Esophagus squamous epithelium (tissue), 4 donors: ENCODE measurements at regions not wholly inside any gene's neighbourhood (a gene's known extent, or its start where the extent isn't known, plus 50 kb on each side); places are given as distances from the start of the nearest gene placed in this dataset.

Experiments
- POLR2A ChIP-seq, 4 donors: fragments of 450-650 bp; IDR thresholded peaks; one replicate each; pipeline ENCODE4 v1.6.1; 2017; ENCODE audit warnings: antibody characterized with exemption in 4 of 4, mild to moderate bottlenecking in 4 of 4, moderate library complexity in 3 of 4
- TF ChIP-seq, protein P1 (sequence below), 6 experiments: fragments of 450-650 bp in 4 of 6; fragments of 200-600 bp in 2 of 6; sonication (generic) in 2 of 6; IDR thresholded peaks; one replicate each; pipeline ENCODE4 v1.5.1; 2016 to 2019; ENCODE audit warnings: antibody characterized with exemption in 6 of 6, mild to moderate bottlenecking in 4 of 6, moderate library complexity in 4 of 6

GRCh38 chr5:68565427-68565826 lies 349.9 kb downstream of the PIK3R1 start:
- TF ChIP-seq, protein P1, sequence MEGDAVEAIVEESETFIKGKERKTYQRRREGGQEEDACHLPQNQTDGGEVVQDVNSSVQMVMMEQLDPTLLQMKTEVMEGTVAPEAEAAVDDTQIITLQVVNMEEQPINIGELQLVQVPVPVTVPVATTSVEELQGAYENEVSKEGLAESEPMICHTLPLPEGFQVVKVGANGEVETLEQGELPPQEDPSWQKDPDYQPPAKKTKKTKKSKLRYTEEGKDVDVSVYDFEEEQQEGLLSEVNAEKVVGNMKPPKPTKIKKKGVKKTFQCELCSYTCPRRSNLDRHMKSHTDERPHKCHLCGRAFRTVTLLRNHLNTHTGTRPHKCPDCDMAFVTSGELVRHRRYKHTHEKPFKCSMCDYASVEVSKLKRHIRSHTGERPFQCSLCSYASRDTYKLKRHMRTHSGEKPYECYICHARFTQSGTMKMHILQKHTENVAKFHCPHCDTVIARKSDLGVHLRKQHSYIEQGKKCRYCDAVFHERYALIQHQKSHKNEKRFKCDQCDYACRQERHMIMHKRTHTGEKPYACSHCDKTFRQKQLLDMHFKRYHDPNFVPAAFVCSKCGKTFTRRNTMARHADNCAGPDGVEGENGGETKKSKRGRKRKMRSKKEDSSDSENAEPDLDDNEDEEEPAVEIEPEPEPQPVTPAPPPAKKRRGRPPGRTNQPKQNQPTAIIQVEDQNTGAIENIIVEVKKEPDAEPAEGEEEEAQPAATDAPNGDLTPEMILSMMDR (IDR thresholded peaks at IDR 0.05), result no peak
- TF ChIP-seq POLR2A (IDR thresholded peaks at IDR 0.05), result no peak
